GM23338 (cell line): ENCODE measurements at regions not wholly inside any gene's neighbourhood (a gene's known extent, or its start where the extent isn't known, plus 50 kb on each side); places are given as distances from the start of the nearest gene placed in this dataset.

Source experiments
- ATAC-seq: fragments of 200-7000 bp; cut with Tn5 transposase; 3 replicates; pipeline ENCODE4 v1.9.1; 2020
- DNase-seq: peaks from one replicate; pipeline ENCODE4 v3.0.0-alpha.2; 2015; ENCODE audit warnings: low spot score
- H2AFZ ChIP-seq: fragments of 200-600 bp; sonication (generic); 2 replicates; pipeline ENCODE4 v1.8.0; 2016; ENCODE audit warnings: antibody characterized with exemption, mild to moderate bottlenecking, moderate library complexity
- H3F3A ChIP-seq: fragments of 200-600 bp; sonication (generic); replicated peaks from 2 replicates; pipeline ENCODE4 v1.8.0; 2017; ENCODE audit warnings: antibody characterized with exemption, mixed run types, low read depth
- H3K27ac ChIP-seq: fragments of 200-600 bp; sonication (generic); 2 replicates; pipeline ENCODE4 v1.6.1; 2016; ENCODE audit warnings: low read depth
- H3K27me3 ChIP-seq: fragments of 200-600 bp; sonication (generic); 2 replicates; pipeline ENCODE4 v1.8.0; 2016; ENCODE audit warnings: mild to moderate bottlenecking, mixed run types, moderate library complexity; ENCODE audit not compliant: insufficient read depth
- H3K36me3 ChIP-seq: fragments of 200-600 bp; sonication (generic); 2 replicates; pipeline ENCODE4 v1.8.0; 2016; ENCODE audit warnings: mild to moderate bottlenecking; ENCODE audit not compliant: insufficient read depth
- H3K4me1 ChIP-seq: fragments of 200-600 bp; sonication (generic); 2 replicates; pipeline ENCODE4 v1.8.0; 2016; ENCODE audit warnings: mild to moderate bottlenecking, moderate library complexity; ENCODE audit not compliant: insufficient read depth
- H3K4me2 ChIP-seq: fragments of 200-600 bp; sonication (generic); 2 replicates; pipeline ENCODE4 v1.7.1; 2017; ENCODE audit warnings: mixed run types
- H3K4me3 ChIP-seq: fragments of 200-600 bp; sonication (generic); 2 replicates; pipeline ENCODE4 v1.6.1; 2016; ENCODE audit warnings: mixed run types
- H3K79me2 ChIP-seq: fragments of 200-600 bp; sonication (generic); replicated peaks from 2 replicates; pipeline ENCODE4 v1.8.0; 2017; ENCODE audit warnings: mild to moderate bottlenecking; ENCODE audit not compliant: insufficient read depth
- H3K9me2 ChIP-seq: fragments of 200-600 bp; sonication (generic); 2 replicates; pipeline ENCODE4 v1.8.0; 2017; ENCODE audit not compliant: insufficient read depth
- H4K20me1 ChIP-seq: fragments of 200-600 bp; sonication (generic); replicated peaks from 2 replicates; pipeline ENCODE4 v1.8.0; 2017; ENCODE audit warnings: mild to moderate bottlenecking; ENCODE audit not compliant: insufficient read depth
- H3K27ac Mint-ChIP-seq: 2 replicates; pipeline ENCODE4 v1.8.0; 2020; ENCODE audit warnings: inconsistent platforms, mild to moderate bottlenecking, moderate library complexity, mixed read lengths
- H3K27me3 Mint-ChIP-seq: 3 replicates; pipeline ENCODE4 v1.8.0; 2022; ENCODE audit warnings: low read depth, mild to moderate bottlenecking, moderate library complexity, mixed read lengths, inconsistent platforms; ENCODE audit not compliant: insufficient read depth, poor library complexity
- H3K36me3 Mint-ChIP-seq: 3 replicates; pipeline ENCODE4 v1.8.0; 2021; ENCODE audit warnings: low read depth, mild to moderate bottlenecking, inconsistent platforms, moderate library complexity, mixed read lengths
- H3K4me1 Mint-ChIP-seq: 3 replicates; pipeline ENCODE4 v1.8.0; 2020; ENCODE audit warnings: mild to moderate bottlenecking, inconsistent platforms, mixed read lengths
- H3K4me3 Mint-ChIP-seq: 3 replicates; pipeline ENCODE4 v1.8.0; 2021; ENCODE audit warnings: moderate library complexity, mild to moderate bottlenecking, inconsistent platforms, mixed read lengths
- H3K9me3 Mint-ChIP-seq: 3 replicates; pipeline ENCODE4 v1.8.0; 2020; ENCODE audit warnings: moderate library complexity, mild to moderate bottlenecking, inconsistent platforms, mixed read lengths
- CREB1 ChIP-seq: fragments of 250-450 bp; sonication (Bioruptor Pico); IDR thresholded peaks from 2 replicates; pipeline ENCODE4 v1.5.0; 2020; ENCODE audit warnings: low read depth, mild to moderate bottlenecking, moderate library complexity
- EZH2 ChIP-seq: fragments of 200-600 bp; sonication (generic); IDR thresholded peaks from one replicate; pipeline ENCODE4 v1.8.0; 2017; ENCODE audit warnings: antibody characterized with exemption, mild to moderate bottlenecking, low read depth; ENCODE audit not compliant: unreplicated experiment
- JUNB ChIP-seq: IDR thresholded peaks from one replicate; pipeline ENCODE4 v1.6.1; 2016; ENCODE audit warnings: antibody characterized with exemption; ENCODE audit not compliant: unreplicated experiment
- NANOG ChIP-seq: IDR thresholded peaks from 2 replicates; pipeline ENCODE4 v1.6.1; 2016; ENCODE audit warnings: antibody characterized with exemption, borderline replicate concordance
- POLR2AphosphoS5 ChIP-seq: IDR thresholded peaks from 2 replicates; pipeline ENCODE4 v1.6.1; 2016; ENCODE audit warnings: antibody characterized with exemption, low read depth
- STAT1 ChIP-seq: IDR thresholded peaks from one replicate; pipeline ENCODE4 v1.6.1; 2016; ENCODE audit warnings: antibody characterized with exemption; ENCODE audit not compliant: unreplicated experiment
- ZNF114 ChIP-seq: fragments of 250-450 bp; sonication (Bioruptor Pico); IDR thresholded peaks from 2 replicates; pipeline ENCODE4 v1.5.0; 2020; ENCODE audit warnings: mild to moderate bottlenecking, moderate library complexity
- ZNF331 ChIP-seq: fragments of 250-450 bp; sonication (Bioruptor Pico); IDR thresholded peaks from 2 replicates; pipeline ENCODE4 v1.5.0; 2020; ENCODE audit warnings: low read depth, mild to moderate bottlenecking, moderate library complexity
- TF ChIP-seq, protein P1 (sequence below), 2 experiments: fragments of 200-600 bp in 1 of 2; sonication (generic) in 1 of 2; conservative IDR thresholded peaks; 2 replicates each; pipeline versions ENCODE4 v1.5.1 to v1.6.1; 2016 to 2017; ENCODE audit warnings: antibody characterized with exemption in 2 of 2, low read depth in 2 of 2, mild to moderate bottlenecking in 2 of 2, moderate library complexity in 1 of 2
- TF ChIP-seq, protein P2 (sequence below): IDR thresholded peaks from 2 replicates; pipeline ENCODE4 v1.6.1; 2016; ENCODE audit warnings: antibody characterized with exemption
- TF ChIP-seq, protein P3 (sequence below): IDR thresholded peaks from one replicate; pipeline ENCODE4 v1.6.1; 2018; ENCODE audit warnings: antibody characterized with exemption; ENCODE audit not compliant: unreplicated experiment
- TF ChIP-seq, protein P4 (sequence below): fragments of 250-450 bp; sonication (Bioruptor Pico); IDR thresholded peaks from 2 replicates; pipeline ENCODE4 v1.5.0; 2020; ENCODE audit warnings: mild to moderate bottlenecking, moderate library complexity

DNA sequence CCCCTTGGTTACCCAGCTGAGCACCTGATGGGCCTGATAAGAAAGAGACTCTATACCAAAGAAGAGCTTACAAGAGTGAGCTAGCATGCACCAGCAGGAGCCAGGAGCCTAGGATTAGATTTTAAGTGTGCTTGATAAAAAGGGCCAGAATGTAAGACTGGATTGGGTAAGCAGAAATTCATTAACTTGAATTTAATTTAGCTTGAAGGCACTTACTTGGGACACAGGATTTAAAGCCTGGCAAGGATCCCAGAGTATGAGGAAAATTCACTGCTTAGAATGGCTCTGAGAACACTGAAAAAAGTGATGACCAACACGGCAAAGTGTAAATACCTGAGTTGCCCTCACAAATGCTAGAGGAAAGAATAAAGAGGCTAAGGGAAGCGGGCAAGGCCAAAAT, 91.3 kb upstream of the RBBP8 start:
- no peaks in the 10 kb centered on the region for H3K9me2 ChIP-seq
- no peak for ATAC-seq
- H3K36me3 Mint-ChIP-seq = no peaks in the 10 kb centered on the region

More for the DNA sequence above, 91.3 kb upstream of the RBBP8 start:
- Histone ChIP-seq H2AFZ (no peak overlapping the region), H3K36me3 (no peaks in the 10 kb centered on the region), H3K27ac (no peak overlapping the region), H3K4me2 (no peak overlapping the region), H3K4me3 (no peak overlapping the region), H3F3A (no peaks in the 10 kb centered on the region), H3K4me1 (0 out of 2 replicates have a peak, but pooled peaks cover 7% of the 10 kb centered on the region), H3K79me2 (no peaks in the 10 kb centered on the region), H3K27me3 (no peaks in the 10 kb centered on the region), H4K20me1 (no peaks in the 10 kb centered on the region)
- Mint-ChIP-seq H3K9me3 (no peaks in the 10 kb centered on the region), H3K27ac (no peak overlapping the region), H3K27me3 (no peaks in the 10 kb centered on the region), H3K4me1 (peaks cover 3% of the 10 kb centered on the region; the same call in 2 of the 3 replicates), H3K4me3 (no peak overlapping the region)
- TF ChIP-seq, protein P1, sequence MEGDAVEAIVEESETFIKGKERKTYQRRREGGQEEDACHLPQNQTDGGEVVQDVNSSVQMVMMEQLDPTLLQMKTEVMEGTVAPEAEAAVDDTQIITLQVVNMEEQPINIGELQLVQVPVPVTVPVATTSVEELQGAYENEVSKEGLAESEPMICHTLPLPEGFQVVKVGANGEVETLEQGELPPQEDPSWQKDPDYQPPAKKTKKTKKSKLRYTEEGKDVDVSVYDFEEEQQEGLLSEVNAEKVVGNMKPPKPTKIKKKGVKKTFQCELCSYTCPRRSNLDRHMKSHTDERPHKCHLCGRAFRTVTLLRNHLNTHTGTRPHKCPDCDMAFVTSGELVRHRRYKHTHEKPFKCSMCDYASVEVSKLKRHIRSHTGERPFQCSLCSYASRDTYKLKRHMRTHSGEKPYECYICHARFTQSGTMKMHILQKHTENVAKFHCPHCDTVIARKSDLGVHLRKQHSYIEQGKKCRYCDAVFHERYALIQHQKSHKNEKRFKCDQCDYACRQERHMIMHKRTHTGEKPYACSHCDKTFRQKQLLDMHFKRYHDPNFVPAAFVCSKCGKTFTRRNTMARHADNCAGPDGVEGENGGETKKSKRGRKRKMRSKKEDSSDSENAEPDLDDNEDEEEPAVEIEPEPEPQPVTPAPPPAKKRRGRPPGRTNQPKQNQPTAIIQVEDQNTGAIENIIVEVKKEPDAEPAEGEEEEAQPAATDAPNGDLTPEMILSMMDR (conservative IDR thresholded peaks at IDR 0.05; ENCODE audit: low read depth in 2 of 2) = no peak
- TF ChIP-seq ZNF114 (CRISPR knock-in tag) (no peak), STAT1 (no peak), CREB1 (no peak), NANOG (no peak), EZH2 (no peak), JUNB (no peak), POLR2AphosphoS5 (no peak), ZNF331 (CRISPR knock-in tag) (no peak)
- TF ChIP-seq, protein P2, sequence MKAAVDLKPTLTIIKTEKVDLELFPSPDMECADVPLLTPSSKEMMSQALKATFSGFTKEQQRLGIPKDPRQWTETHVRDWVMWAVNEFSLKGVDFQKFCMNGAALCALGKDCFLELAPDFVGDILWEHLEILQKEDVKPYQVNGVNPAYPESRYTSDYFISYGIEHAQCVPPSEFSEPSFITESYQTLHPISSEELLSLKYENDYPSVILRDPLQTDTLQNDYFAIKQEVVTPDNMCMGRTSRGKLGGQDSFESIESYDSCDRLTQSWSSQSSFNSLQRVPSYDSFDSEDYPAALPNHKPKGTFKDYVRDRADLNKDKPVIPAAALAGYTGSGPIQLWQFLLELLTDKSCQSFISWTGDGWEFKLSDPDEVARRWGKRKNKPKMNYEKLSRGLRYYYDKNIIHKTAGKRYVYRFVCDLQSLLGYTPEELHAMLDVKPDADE = no peak
- TF ChIP-seq, protein P3, sequence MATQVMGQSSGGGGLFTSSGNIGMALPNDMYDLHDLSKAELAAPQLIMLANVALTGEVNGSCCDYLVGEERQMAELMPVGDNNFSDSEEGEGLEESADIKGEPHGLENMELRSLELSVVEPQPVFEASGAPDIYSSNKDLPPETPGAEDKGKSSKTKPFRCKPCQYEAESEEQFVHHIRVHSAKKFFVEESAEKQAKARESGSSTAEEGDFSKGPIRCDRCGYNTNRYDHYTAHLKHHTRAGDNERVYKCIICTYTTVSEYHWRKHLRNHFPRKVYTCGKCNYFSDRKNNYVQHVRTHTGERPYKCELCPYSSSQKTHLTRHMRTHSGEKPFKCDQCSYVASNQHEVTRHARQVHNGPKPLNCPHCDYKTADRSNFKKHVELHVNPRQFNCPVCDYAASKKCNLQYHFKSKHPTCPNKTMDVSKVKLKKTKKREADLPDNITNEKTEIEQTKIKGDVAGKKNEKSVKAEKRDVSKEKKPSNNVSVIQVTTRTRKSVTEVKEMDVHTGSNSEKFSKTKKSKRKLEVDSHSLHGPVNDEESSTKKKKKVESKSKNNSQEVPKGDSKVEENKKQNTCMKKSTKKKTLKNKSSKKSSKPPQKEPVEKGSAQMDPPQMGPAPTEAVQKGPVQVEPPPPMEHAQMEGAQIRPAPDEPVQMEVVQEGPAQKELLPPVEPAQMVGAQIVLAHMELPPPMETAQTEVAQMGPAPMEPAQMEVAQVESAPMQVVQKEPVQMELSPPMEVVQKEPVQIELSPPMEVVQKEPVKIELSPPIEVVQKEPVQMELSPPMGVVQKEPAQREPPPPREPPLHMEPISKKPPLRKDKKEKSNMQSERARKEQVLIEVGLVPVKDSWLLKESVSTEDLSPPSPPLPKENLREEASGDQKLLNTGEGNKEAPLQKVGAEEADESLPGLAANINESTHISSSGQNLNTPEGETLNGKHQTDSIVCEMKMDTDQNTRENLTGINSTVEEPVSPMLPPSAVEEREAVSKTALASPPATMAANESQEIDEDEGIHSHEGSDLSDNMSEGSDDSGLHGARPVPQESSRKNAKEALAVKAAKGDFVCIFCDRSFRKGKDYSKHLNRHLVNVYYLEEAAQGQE = no peak
- TF ChIP-seq, protein P4, sequence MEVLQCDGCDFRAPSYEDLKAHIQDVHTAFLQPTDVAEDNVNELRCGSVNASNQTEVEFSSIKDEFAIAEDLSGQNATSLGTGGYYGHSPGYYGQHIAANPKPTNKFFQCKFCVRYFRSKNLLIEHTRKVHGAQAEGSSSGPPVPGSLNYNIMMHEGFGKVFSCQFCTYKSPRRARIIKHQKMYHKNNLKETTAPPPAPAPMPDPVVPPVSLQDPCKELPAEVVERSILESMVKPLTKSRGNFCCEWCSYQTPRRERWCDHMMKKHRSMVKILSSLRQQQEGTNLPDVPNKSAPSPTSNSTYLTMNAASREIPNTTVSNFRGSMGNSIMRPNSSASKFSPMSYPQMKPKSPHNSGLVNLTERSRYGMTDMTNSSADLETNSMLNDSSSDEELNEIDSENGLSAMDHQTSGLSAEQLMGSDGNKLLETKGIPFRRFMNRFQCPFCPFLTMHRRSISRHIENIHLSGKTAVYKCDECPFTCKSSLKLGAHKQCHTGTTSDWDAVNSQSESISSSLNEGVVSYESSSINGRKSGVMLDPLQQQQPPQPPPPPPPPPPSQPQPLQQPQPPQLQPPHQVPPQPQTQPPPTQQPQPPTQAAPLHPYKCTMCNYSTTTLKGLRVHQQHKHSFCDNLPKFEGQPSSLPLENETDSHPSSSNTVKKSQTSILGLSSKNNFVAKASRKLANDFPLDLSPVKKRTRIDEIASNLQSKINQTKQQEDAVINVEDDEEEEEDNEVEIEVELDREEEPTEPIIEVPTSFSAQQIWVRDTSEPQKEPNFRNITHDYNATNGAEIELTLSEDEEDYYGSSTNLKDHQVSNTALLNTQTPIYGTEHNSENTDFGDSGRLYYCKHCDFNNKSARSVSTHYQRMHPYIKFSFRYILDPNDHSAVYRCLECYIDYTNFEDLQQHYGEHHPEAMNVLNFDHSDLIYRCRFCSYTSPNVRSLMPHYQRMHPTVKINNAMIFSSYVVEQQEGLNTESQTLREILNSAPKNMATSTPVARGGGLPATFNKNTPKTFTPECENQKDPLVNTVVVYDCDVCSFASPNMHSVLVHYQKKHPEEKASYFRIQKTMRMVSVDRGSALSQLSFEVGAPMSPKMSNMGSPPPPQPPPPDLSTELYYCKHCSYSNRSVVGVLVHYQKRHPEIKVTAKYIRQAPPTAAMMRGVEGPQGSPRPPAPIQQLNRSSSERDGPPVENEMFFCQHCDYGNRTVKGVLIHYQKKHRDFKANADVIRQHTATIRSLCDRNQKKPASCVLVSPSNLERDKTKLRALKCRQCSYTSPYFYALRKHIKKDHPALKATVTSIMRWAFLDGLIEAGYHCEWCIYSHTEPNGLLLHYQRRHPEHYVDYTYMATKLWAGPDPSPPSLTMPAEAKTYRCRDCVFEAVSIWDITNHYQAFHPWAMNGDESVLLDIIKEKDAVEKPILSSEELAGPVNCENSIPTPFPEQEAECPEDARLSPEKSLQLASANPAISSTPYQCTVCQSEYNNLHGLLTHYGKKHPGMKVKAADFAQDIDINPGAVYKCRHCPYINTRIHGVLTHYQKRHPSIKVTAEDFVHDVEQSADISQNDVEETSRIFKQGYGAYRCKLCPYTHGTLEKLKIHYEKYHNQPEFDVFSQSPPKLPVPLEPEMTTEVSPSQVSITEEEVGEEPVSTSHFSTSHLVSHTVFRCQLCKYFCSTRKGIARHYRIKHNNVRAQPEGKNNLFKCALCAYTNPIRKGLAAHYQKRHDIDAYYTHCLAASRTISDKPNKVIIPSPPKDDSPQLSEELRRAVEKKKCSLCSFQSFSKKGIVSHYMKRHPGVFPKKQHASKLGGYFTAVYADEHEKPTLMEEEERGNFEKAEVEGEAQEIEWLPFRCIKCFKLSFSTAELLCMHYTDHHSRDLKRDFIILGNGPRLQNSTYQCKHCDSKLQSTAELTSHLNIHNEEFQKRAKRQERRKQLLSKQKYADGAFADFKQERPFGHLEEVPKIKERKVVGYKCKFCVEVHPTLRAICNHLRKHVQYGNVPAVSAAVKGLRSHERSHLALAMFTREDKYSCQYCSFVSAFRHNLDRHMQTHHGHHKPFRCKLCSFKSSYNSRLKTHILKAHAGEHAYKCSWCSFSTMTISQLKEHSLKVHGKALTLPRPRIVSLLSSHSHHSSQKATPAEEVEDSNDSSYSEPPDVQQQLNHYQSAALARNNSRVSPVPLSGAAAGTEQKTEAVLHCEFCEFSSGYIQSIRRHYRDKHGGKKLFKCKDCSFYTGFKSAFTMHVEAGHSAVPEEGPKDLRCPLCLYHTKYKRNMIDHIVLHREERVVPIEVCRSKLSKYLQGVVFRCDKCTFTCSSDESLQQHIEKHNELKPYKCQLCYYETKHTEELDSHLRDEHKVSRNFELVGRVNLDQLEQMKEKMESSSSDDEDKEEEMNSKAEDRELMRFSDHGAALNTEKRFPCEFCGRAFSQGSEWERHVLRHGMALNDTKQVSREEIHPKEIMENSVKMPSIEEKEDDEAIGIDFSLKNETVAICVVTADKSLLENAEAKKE (CRISPR knock-in tag) = no peak
- no peak for DNase-seq
